ENCODE measurements at regions not wholly inside any gene's neighbourhood (a gene's known extent, or its start where the extent isn't known, plus 50 kb on each side); places are given as distances from the start of the nearest gene placed in this dataset.

GRCh38 chr21:15407585-15407984 is 322.2 kb upstream of the USP25 start:
- Histone ChIP-seq H3K27ac (ENCODE audit: low read depth in 1 of 2, low read length in 2 of 2) (no peak overlapping the region), H3K36me3 (ENCODE audit: control insufficient read depth in 1 of 2, insufficient read depth in 2 of 2, low read length in 1 of 2) (no peaks in the 10 kb centered on the region), H3K27me3 (ENCODE audit: control insufficient read depth in 1 of 2, insufficient read depth in 2 of 2, low read length in 1 of 2) (no peaks in the 10 kb centered on the region), H3K9me3 (ENCODE audit: control insufficient read depth, low read length) (no peaks in the 10 kb centered on the region), H3K4me3 (ENCODE audit: low read length in 2 of 2) (no peak overlapping the region), H3K4me1 (ENCODE audit: control insufficient read depth in 1 of 2, insufficient read depth in 2 of 2, low read length in 2 of 2) (no peaks in the 10 kb centered on the region)
- WGBS, 2 donors: 78 to 91% methylated on average over 5 of the region's 5 CpGs
- no peak for DNase-seq
- no peak for ATAC-seq (ENCODE audit: low FRiP score)
- intact Hi-C loops (cut with DNase I): no loop called here

DNA sequence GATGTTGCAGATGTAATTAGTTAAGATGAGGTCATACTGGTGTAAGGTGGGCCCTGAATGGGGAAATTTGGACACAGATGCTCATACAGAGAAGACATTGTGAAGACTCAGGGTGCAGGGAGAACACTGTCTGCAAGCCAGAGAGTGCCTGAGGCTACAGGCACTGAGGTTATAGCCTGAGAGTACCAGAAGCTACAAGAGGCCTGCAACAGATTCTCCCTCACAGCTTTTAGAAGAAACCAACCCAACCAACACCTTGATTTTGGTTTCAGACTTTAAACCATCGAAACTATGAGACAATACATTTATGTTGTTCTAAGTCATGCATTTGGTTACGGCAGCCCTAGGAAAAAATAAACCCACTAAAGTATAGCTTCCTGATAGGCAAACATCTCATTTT is 321.7 kb upstream of the USP25 start:
- 93% methylated on average over 2 of the region's 2 CpGs for WGBS, 2 donors
- H3K36me3 ChIP-seq (ENCODE audit: control insufficient read depth in 1 of 2, insufficient read depth in 2 of 2, low read length in 1 of 2): no peaks in the 10 kb centered on the region
- H3K4me3 ChIP-seq (ENCODE audit: low read length in 2 of 2): no peak overlapping the region
- H3K4me1 ChIP-seq (ENCODE audit: control insufficient read depth in 1 of 2, insufficient read depth in 2 of 2, low read length in 2 of 2): no peaks in the 10 kb centered on the region
- no peaks in the 10 kb centered on the region for H3K27me3 ChIP-seq (ENCODE audit: control insufficient read depth in 1 of 2, insufficient read depth in 2 of 2, low read length in 1 of 2)
- ATAC-seq (ENCODE audit: low FRiP score) (no peak), DNase-seq (no peak)
- no peak overlapping the region for H3K27ac ChIP-seq (ENCODE audit: low read depth in 1 of 2, low read length in 2 of 2)
- intact Hi-C loops (cut with DNase I): no loop called here
- no peaks in the 10 kb centered on the region for H3K9me3 ChIP-seq (ENCODE audit: control insufficient read depth, low read length)

DNA sequence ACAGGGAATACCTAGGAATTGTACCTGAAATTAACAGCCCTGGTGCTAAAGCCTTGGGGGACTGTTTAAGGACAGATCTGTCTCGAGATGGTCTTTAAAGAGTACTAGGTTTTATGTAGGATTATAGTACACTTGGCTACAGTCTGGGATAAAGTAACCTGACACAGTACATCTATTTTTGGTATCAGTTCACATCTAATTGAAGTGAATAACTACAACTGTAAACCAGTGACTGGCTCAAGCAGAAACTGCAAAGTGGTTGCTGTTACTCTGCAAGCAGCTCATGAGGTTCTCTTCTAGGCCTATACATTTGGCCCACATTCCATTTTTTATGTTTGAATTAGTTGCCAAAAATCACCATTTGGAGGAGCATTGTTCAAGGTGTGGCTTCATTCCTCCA is 320.8 kb upstream of the USP25 start:
- ATAC-seq (ENCODE audit: low FRiP score) (no peak), DNase-seq (no peak)
- intact Hi-C loops (cut with DNase I): no loop called here
- no peak overlapping the region for H3K27ac ChIP-seq (ENCODE audit: low read depth in 1 of 2, low read length in 2 of 2)
- 83 to 89% methylated on average over 1 of the region's 1 CpG for WGBS, 2 donors
- H3K4me3 ChIP-seq (ENCODE audit: low read length in 2 of 2): no peak overlapping the region
- no peaks in the 10 kb centered on the region for H3K27me3 ChIP-seq (ENCODE audit: control insufficient read depth in 1 of 2, insufficient read depth in 2 of 2, low read length in 1 of 2)
- H3K9me3 ChIP-seq (ENCODE audit: control insufficient read depth, low read length): no peaks in the 10 kb centered on the region
- no peaks in the 10 kb centered on the region for H3K4me1 ChIP-seq (ENCODE audit: control insufficient read depth in 1 of 2, insufficient read depth in 2 of 2, low read length in 2 of 2)
- no peaks in the 10 kb centered on the region for H3K36me3 ChIP-seq (ENCODE audit: control insufficient read depth in 1 of 2, insufficient read depth in 2 of 2, low read length in 1 of 2)

- Histone ChIP-seq H3K9me3 (ENCODE audit: control insufficient read depth, low read length) (no peaks in the 10 kb centered on the region), H3K4me1 (ENCODE audit: control insufficient read depth in 1 of 2, insufficient read depth in 2 of 2, low read length in 2 of 2) (no peaks in the 10 kb centered on the region), H3K4me3 (ENCODE audit: low read length in 2 of 2) (no peak overlapping the region), H3K27ac (ENCODE audit: low read depth in 1 of 2, low read length in 2 of 2) (no peak overlapping the region), H3K27me3 (ENCODE audit: control insufficient read depth in 1 of 2, insufficient read depth in 2 of 2, low read length in 1 of 2) (no peaks in the 10 kb centered on the region), H3K36me3 (ENCODE audit: control insufficient read depth in 1 of 2, insufficient read depth in 2 of 2, low read length in 1 of 2) (no peaks in the 10 kb centered on the region)
- 94 to 97% methylated on average over 3 of the region's 3 CpGs for WGBS, 2 donors
- no peak for ATAC-seq (ENCODE audit: low FRiP score)
- intact Hi-C loops (cut with DNase I): no loop called here
- no peak for DNase-seq
These were observed 318.9 kb upstream of the USP25 start for GRCh38 chr21:15410853-15411252.

DNA sequence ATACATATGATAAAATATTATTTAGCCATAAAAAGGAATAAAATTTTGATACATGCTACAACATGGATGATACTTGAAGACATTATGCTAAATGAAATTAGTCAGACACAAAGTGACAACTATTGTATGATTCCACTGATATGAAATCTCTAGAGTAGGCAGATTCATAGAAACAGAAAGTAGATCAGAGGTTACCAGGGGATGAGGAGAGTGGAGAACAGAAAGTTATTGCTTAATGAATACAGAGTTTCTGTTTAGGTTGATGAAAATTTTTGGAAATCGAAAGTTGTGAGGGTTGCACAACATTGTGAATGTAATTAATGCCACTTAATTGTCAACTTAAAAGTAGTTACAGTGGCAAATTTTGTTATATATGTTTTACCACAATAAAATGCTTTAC is 315.7 kb upstream of the USP25 start:
- intact Hi-C loops (cut with DNase I): no loop called here
- no peaks in the 10 kb centered on the region for H3K9me3 ChIP-seq (ENCODE audit: control insufficient read depth, low read length)
- H3K27me3 ChIP-seq (ENCODE audit: control insufficient read depth in 1 of 2, insufficient read depth in 2 of 2, low read length in 1 of 2): no peaks in the 10 kb centered on the region
- no peak for ATAC-seq (ENCODE audit: low FRiP score)
- no peak for DNase-seq
- no peaks in the 10 kb centered on the region for H3K36me3 ChIP-seq (ENCODE audit: control insufficient read depth in 1 of 2, insufficient read depth in 2 of 2, low read length in 1 of 2)
- H3K27ac ChIP-seq (ENCODE audit: low read depth in 1 of 2, low read length in 2 of 2): no peak overlapping the region
- H3K4me3 ChIP-seq (ENCODE audit: low read length in 2 of 2): no peak overlapping the region
- WGBS, 2 donors: 81 to 88% methylated on average over 1 of the region's 1 CpG
- no peaks in the 10 kb centered on the region for H3K4me1 ChIP-seq (ENCODE audit: control insufficient read depth in 1 of 2, insufficient read depth in 2 of 2, low read length in 2 of 2)

- Histone ChIP-seq H3K27me3 (ENCODE audit: control insufficient read depth in 1 of 2, insufficient read depth in 2 of 2, low read length in 1 of 2) (no peaks in the 10 kb centered on the region), H3K9me3 (ENCODE audit: control insufficient read depth, low read length) (peaks cover under 1% of the 10 kb centered on the region), H3K27ac (ENCODE audit: low read depth in 1 of 2, low read length in 2 of 2) (no peak overlapping the region), H3K36me3 (ENCODE audit: control insufficient read depth in 1 of 2, insufficient read depth in 2 of 2, low read length in 1 of 2) (no peaks in the 10 kb centered on the region), H3K4me3 (ENCODE audit: low read length in 2 of 2) (no peak overlapping the region), H3K4me1 (ENCODE audit: control insufficient read depth in 1 of 2, insufficient read depth in 2 of 2, low read length in 2 of 2) (no peaks in the 10 kb centered on the region)
- DNase-seq (no peak), ATAC-seq (ENCODE audit: low FRiP score) (no peak)
- 49 to 64% methylated on average over 2 of the region's 2 CpGs for WGBS, 2 donors
- intact Hi-C loops (cut with DNase I): no loop called here
These were observed 314.1 kb upstream of the USP25 start for GRCh38 chr21:15415541-15416261.

DNA sequence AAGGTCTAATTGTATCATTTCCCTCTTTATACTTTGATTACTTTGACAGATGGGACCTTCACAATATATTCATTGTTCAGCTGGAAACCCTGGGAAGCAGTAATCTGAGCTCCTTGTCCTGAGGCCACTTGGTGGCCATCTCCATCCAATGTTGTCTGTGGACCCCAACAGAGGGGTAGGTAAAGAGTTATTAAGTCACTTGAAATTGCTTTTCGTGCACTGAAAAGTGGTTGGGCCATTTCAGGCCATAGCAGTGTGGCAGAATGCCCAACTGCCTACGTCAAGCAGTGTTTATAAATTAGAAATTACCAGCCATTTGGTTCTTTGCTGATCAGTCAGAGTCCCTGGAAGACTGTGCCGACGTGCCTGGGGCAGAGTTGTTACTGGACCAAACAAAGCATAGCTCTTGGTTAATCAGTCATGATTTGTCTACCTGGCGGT is 308.3 kb upstream of the USP25 start:
- Histone ChIP-seq H3K27me3 (ENCODE audit: control insufficient read depth in 1 of 2, insufficient read depth in 2 of 2, low read length in 1 of 2) (no peaks in the 10 kb centered on the region), H3K36me3 (ENCODE audit: control insufficient read depth in 1 of 2, insufficient read depth in 2 of 2, low read length in 1 of 2) (no peaks in the 10 kb centered on the region), H3K27ac (ENCODE audit: low read depth in 1 of 2, low read length in 2 of 2) (no peak overlapping the region), H3K4me3 (ENCODE audit: low read length in 2 of 2) (no peak overlapping the region), H3K9me3 (ENCODE audit: control insufficient read depth, low read length) (peaks cover 3% of the 10 kb centered on the region), H3K4me1 (ENCODE audit: control insufficient read depth in 1 of 2, insufficient read depth in 2 of 2, low read length in 2 of 2) (no peaks in the 10 kb centered on the region)
- ATAC-seq (ENCODE audit: low FRiP score) (no peak), DNase-seq (no peak)
- 57% methylated on average over 5 of the region's 5 CpGs for WGBS, 2 donors
- intact Hi-C loops (cut with DNase I): no loop called here

DNA sequence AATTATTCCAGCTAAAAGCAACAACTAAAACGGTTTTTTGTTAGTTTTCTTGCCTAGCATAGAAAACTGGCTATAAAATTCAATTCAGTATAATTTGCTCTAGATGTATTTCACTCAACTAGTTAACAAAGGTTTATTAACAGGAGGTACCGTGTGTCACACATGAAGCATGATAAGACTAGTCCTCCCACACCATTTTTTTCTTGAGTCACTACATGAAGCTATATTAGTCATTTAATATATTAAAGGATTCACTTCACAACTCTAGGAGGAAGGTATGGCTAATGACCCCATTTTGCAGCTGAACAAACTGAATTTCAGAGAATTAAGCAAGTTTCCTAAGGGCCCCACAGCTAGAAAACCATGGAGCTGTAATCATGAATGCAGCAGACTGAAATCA is 307.8 kb upstream of the USP25 start:
- intact Hi-C loops (cut with DNase I): no loop called here
- no peak for ATAC-seq (ENCODE audit: low FRiP score)

GRCh38 chr21:15422783-15423182 is 307.0 kb upstream of the USP25 start:
- H3K27me3 ChIP-seq (ENCODE audit: control insufficient read depth in 1 of 2, insufficient read depth in 2 of 2, low read length in 1 of 2): no peaks in the 10 kb centered on the region
- no peaks in the 10 kb centered on the region for H3K4me1 ChIP-seq (ENCODE audit: control insufficient read depth in 1 of 2, insufficient read depth in 2 of 2, low read length in 2 of 2)
- H3K27ac ChIP-seq (ENCODE audit: low read depth in 1 of 2, low read length in 2 of 2): no peak overlapping the region
- no peak for DNase-seq
- intact Hi-C loops (cut with DNase I): no loop called here
- H3K9me3 ChIP-seq (ENCODE audit: control insufficient read depth, low read length): peaks cover 3% of the 10 kb centered on the region
- no peak for ATAC-seq (ENCODE audit: low FRiP score)
- no peaks in the 10 kb centered on the region for H3K36me3 ChIP-seq (ENCODE audit: control insufficient read depth in 1 of 2, insufficient read depth in 2 of 2, low read length in 1 of 2)
- H3K4me3 ChIP-seq (ENCODE audit: low read length in 2 of 2): no peak overlapping the region
- WGBS, 2 donors: 73 to 88% methylated on average over 3 of the region's 3 CpGs

More for the DNA sequence above, 307.8 kb upstream of the USP25 start:
- 69 to 73% methylated on average over 2 of the region's 2 CpGs for WGBS, 2 donors
- no peaks in the 10 kb centered on the region for H3K27me3 ChIP-seq (ENCODE audit: control insufficient read depth in 1 of 2, insufficient read depth in 2 of 2, low read length in 1 of 2)
- H3K36me3 ChIP-seq (ENCODE audit: control insufficient read depth in 1 of 2, insufficient read depth in 2 of 2, low read length in 1 of 2): no peaks in the 10 kb centered on the region
- H3K4me1 ChIP-seq (ENCODE audit: control insufficient read depth in 1 of 2, insufficient read depth in 2 of 2, low read length in 2 of 2): no peaks in the 10 kb centered on the region
- no peak for DNase-seq
- H3K9me3 ChIP-seq (ENCODE audit: control insufficient read depth, low read length): peaks cover 3% of the 10 kb centered on the region
- H3K4me3 ChIP-seq (ENCODE audit: low read length in 2 of 2): no peak overlapping the region
- no peak overlapping the region for H3K27ac ChIP-seq (ENCODE audit: low read depth in 1 of 2, low read length in 2 of 2)
